ENCODE measurements at regions not wholly inside any gene's neighbourhood (a gene's known extent, or its start where the extent isn't known, plus 50 kb on each side); places are given as distances from the start of the nearest gene placed in this dataset.
"Not testable (repeated sequence)": the region's sequence is repeated elsewhere in the genome, so short reads cannot be mapped to it uniquely, and the experiment has no call there.

DNA sequence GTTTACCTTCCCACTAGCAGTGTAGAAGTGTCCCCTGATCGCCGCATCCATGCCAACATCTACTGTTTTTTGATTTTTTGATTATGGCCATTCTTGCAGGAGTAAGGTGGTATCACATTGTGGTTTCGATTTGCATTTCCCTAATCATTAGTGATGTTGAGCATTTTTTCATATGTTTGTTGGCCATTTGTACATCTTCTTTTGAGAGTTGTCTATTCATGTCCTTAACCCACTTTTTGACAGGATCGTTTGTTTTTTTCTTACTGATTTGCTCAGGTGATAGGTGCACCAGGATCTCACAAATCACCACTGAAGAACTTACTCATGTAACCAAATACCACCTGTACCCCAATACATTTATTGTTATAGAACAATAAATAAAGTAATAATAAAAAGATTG lies 114.5 kb downstream of the GATA6 start:
- DNase-seq = not testable (repeated sequence)

DNA sequence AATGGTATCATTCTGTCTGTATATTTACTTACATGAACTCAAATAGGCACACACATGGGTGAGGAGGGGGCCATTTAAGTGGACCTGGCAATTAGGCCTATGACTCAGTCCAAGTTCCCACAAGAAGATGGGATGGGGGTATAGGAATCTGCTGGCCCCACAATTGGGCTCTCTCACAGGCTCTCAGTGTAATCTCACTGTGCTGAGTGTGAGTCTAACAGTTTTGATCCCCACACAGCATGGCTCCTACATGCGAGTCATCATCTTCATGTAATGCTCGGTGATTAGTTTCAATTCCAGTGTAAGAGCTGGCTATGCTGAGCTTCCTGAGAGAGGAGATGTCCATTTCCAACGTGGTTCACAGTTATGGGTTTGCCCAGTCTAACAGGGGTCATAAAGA lies 114.0 kb downstream of the GATA6 start:
- DNase-seq = no peak

DNA sequence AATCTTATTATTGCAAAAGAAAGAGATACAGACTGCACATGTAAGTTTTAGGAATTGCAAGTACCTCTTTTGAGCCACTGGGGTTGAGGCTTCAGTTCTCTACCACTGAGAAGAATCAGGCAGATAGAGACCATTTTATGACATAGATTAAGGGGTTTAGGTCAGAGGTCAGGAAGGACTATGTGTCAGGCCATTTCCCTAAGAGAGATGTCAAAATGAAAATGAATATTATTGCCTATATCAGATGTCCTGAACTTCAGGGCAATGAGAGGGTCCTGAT lies 113.7 kb downstream of the GATA6 start:
- DNase-seq = no peak

GRCh38 chr18:22282311-22283115 lies 113.1 kb downstream of the GATA6 start:
- DNase-seq = no peak

DNA sequence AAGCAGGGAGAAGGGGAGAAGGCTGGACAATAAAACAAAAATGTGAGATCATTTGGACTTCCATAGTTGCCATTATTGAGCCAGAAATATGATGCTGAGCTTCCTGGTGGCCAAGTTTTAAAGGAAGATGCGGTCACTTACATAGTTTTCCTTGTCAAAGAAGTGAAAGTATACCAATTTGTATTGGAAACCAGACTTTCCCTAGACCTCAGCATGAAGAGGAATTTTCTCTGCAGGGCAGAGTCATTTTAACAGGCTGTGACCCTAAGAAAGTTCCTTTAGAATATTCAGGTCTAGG lies 111.0 kb downstream of the GATA6 start:
- no peak for DNase-seq

DNA sequence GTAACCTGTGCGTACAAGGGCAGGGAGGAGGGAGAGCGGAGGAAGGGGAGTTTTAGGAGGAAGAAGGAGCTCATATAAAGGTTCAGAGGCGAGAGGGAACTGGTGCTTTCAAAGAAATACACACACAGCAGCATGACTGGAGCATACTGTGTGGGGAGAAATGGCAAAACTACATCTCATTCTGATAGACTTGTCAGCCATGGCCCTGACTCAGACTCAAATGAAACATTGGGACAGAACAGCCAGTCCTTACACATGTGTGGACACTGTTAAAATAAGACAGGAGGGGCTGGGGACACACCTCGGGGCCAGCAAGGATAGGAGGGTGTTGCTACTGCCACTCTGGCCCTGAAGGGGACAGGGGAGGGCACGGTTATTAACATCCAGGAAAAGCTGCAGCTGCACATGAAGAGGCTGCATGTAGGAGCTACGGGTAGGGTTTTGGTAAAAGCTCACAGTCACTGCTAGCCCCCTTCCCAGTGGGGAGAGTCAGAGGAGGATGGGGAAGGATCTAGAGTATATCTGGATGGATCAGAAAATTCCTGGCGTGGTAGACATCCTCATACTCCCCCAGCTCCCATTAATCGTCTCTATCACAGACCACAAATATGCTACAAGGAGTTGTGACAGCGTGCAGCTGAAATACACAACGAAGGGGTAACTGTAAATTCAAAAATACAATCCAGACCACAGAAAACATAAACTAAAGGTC lies 110.5 kb downstream of the GATA6 start:
- DNase-seq = no peak

GRCh38 chr18:22278798-22279197 lies 109.4 kb downstream of the GATA6 start:
- no peak for DNase-seq

DNA sequence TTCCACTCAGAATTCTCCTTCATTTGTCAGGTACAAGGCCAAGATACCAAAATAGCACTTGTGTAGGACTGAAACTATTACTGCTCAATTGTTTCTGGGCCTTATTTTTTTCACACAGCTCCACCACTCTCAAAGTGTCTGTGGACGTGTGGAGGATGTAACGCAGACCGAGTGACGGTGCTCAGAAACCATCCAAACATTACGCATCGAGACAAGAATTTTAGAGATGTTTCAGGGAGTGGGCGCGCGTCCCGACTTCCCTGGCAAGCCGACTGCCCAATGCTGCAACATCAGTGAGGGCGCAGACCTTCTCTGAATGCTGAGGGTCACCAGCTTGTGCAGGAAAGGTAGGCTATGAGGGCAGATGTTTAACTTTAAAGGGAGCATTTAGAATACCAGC lies 108.4 kb downstream of the GATA6 start:
- no peak for DNase-seq

DNA sequence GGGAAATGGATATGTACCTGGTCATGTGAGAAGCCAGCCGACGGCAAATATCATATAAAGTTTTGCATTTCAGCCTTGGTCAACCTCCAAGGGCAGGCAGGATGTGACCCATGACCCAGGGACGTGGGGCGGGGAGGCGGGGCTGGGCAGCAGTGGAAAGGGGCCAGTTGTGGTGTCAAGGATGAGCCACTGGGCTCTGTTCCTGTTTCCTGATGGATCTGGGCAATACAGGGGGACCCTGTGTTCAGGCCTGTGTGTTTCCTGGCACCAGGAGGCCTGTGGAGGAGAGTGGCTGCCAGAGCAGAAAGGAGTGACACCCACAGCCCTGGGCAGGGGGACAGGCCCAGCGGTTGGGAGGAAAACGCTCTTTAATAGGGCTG lies 106.9 kb downstream of the GATA6 start:
- no peak for DNase-seq

GRCh38 chr18:22275706-22276333 lies 106.4 kb downstream of the GATA6 start:
- DNase-seq = no peak

DNA sequence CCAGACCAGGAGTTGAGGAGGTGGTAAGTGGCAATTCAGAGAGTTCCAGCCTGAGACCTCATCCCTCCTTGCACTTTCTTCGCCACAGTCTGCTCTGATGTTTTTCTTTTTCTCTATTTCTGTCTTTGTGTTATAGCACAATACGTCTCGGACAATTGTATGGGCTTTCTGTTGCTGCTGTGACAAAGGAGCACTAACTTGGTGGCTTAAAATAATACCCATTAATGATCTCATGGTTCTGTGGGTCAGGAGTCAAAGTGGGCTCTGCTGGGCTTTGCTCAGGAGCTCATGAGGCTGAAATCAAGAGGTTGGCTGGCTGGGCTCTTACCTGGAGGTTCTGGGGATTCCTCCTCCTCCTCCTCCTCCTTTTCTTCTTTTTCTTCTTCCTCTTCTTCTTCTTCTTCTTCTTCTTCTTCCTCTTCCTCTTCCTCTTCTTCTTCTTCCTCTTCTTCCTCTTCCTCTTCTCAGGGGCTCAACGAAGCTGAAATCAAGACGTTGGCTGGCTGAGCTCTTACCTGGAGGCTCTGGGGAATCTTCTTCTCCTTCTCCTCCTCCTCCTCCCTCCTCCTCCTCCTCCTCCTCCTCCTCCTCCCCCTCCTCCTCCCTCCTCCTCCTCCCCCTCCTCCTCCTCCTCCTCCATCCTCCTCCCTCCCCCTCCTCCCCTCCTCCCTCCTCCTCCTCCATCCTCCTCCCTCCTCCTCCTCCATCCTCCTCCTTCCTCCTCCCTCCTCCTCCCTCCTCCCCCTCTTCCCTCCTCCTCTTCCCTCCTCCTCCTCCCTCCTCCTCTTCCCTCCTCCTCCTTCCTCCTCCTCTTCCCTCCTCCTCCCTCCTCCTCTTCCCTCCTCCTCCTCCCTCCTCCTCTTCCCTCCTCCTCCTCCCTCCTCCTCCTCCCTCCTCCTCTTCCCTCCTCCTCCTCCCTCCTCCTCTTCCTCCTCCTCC lies 104.0 kb downstream of the GATA6 start:
- no peak for DNase-seq

GRCh38 chr18:22272242-22272641 lies 102.9 kb downstream of the GATA6 start:
- no peak for DNase-seq

- DNase-seq = no peak
Measured at GRCh38 chr18:22271030-22271429, 101.6 kb downstream of the GATA6 start.

- no peak for DNase-seq
Measured at GRCh38 chr18:22268641-22269128, 99.3 kb downstream of the GATA6 start.

DNA sequence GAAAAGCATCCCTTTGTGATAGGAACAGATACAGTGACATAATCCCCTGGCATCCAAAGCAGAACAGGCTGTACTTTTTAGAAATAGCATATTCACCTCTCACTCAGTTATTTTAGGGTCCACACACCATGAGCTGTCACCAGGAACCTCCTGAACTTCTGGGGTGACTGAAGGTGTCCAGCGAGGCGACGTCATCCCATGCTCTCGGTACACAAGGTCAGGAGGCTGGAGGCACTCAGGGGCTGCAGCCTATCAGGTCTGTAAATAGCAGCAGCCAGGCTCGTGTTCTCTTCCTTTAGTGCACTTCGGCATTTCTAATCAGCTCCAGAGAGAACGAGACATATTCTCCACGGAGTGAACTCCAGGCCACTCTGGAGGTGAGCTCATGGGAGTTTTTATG lies 98.3 kb downstream of the GATA6 start:
- DNase-seq = no peak

DNA sequence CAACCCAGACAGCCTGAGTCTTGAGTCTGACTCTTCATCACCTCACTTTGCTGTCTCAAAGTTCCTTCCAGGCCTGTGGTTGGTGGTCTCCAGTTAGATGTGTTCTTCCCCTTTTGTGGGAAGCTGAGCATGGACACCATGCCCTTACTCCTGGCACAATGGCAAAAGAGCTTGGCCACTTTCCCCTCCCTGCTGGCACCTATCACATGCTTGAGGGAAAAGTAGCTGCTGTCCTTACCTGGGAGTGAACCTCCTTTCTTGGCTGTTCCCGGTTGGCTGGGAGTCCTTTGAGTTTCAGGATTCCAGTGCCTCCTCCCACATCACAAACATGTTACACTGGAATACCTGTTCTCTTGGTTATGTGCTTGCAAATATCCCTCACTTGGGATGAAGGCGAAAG lies 97.8 kb downstream of the GATA6 start:
- no peak for DNase-seq

- no peak for DNase-seq
Measured at GRCh38 chr18:22265838-22266237, 96.4 kb downstream of the GATA6 start.

GRCh38 chr18:22260208-22260820 lies 90.9 kb downstream of the GATA6 start:
- no peak for DNase-seq

- DNase-seq = no peak
Measured at GRCh38 chr18:22257022-22257543, 87.7 kb downstream of the GATA6 start.

DNA sequence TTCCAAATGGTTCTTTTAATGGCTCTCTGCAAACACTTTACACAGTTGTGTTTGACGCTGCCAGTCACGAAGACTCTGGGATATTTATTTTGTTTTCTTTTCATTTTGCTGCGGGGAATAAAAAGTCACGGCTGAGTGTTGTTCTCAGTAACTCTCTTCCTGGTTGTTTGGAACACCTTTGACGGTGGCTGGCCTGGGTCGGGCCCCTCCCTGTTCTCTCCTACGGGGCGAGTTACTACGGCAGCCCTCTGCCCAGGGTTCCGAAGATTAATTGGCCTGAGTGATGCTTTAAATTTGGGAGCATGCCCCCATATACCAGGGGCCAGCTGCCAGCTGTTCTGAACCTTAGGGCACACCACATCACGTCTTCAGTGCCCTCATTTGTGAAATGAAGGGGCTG lies 84.7 kb downstream of the GATA6 start:
- DNase-seq = no peak

DNA sequence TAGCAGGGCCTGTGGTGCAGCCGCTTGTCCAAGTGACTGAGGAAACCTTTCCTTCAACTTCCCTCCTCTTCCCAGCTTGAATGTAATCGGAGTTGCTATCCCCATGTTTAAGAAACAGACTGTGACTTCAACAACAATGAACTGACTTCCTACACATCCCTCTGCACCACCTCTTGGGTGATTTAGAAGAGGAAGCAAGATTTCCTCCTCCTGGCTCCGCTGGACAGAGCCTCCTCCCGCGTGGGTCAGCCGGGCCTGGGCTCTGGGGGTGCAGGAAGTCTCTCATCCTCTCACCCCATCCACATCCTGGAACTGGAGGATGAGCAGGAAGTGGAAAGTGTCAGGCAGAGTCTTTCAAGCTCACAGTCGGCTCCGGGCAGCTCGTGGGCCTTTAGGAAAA lies 84.3 kb downstream of the GATA6 start:
- no peak for DNase-seq

DNA sequence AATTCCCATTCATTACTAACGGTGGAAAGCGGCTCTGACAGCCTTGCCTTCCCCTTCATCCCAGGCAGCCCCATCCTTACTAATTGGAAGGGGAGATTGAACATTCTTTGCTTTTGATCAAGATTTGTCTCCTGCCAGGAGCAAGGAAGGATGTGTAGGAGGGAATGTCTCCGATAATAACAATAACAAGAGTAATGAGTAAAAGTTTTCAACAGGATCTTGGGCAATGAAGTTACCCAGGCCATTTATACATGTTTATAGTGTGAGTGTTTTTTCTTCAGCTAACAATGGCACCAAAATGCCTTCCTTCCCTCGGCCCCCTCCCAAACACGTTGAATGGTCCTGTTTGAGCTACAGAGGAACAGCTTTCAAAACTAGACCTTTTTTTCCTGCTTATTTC lies 83.8 kb downstream of the GATA6 start:
- no peak for DNase-seq
